GM10266 (cell line): ENCODE measurements at regions not wholly inside any gene's neighbourhood (a gene's known extent, or its start where the extent isn't known, plus 50 kb on each side); places are given as distances from the start of the nearest gene placed in this dataset.
A peak's percentile ranks its signal among the peaks of the same experiment; 100 is the strongest.

ENCODE experiments used
- DNase-seq: peaks from one replicate; pipeline ENCODE4 v3.0.0; 2012; ENCODE audit errors: extremely low spot score
- CTCF ChIP-seq: IDR thresholded peaks from 2 replicates; pipeline ENCODE4 v1.5.1; 2012; ENCODE audit warnings: mild to moderate bottlenecking, low read depth; ENCODE audit not compliant: control insufficient read depth, insufficient read depth; ENCODE audit errors: missing control alignments

DNA sequence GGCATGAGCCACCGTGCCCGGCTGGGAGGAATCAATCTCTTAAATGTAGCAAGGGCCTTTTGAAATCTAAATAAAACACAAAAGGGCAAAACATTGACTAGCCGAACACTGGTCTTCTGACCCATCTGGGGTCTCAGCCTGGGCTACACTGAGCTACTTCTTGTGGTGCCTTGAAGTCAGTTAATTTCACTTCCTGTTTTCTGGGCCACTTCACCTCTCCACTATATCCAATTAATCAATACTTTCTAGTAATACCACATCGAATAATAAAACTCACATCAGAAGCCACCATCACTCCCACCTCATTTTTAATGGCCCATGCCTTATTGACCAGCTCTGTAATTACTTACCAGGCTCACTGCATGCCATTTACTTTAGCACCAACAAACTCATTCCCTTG lies 138.0 kb upstream of the SAMSN1 start:
- no peak for TF ChIP-seq CTCF
- no peak for DNase-seq

GRCh38 chr21:14683063-14683462 lies 136.9 kb upstream of the SAMSN1 start:
- DNase-seq: no peak
- TF ChIP-seq CTCF: no peak

DNA sequence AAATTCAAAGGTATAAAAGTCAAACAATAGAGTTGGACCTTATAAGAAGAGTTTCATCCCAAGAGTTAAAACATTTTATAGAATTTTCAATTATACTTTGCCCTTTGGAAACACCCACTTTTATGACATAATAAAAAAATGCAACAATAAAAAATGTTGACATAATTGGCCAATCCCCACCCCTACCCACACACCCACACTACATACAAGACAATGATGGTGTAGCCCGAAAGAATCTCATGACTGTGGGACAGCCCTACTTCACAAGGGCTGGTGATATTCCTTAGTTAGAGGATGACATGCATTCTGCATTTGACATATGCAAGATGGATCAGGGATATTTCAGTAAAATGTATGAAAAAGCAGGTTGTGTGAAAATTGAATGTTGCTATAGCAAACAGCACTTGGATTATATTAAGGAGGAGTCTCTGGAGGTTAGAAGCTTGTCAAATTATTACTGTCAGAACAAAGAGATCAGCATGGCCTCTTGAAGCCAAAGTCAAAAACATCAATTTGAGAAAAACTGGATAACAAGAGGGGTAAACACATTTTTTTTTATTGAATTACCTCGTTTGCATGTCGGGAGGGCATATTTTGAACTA lies 133.0 kb upstream of the SAMSN1 start:
- no peak for TF ChIP-seq CTCF
- DNase-seq: no peak

DNA sequence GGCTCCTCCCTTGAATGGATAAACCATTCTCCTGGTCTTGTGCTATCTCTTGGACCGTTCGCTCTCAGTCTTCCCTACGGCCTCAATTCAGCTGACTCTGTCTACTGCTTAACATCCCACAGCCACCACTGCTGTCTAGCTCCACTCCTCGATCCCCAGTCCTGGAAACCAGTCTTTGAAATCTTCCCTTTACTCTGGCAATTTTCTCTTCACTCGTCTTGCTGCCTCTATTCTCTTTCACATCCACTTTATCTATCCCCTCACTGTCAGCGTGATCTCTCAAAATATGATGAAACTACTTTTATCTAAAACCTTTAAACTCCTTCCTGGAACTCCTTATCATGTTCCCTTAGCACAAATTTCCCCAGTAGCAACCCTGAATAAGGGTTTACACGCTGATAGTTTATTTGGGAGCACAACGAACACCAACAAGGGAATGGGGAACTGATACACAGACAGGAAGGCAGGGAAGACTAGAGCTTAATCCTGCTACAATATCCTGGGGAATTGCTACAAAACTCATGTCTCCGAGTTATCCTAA lies 131.6 kb upstream of the SAMSN1 start:
- DNase-seq: no peak
- no peak for TF ChIP-seq CTCF

GRCh38 chr21:14677013-14677412 lies 130.9 kb upstream of the SAMSN1 start:
- TF ChIP-seq CTCF: no peak
- no peak for DNase-seq

DNA sequence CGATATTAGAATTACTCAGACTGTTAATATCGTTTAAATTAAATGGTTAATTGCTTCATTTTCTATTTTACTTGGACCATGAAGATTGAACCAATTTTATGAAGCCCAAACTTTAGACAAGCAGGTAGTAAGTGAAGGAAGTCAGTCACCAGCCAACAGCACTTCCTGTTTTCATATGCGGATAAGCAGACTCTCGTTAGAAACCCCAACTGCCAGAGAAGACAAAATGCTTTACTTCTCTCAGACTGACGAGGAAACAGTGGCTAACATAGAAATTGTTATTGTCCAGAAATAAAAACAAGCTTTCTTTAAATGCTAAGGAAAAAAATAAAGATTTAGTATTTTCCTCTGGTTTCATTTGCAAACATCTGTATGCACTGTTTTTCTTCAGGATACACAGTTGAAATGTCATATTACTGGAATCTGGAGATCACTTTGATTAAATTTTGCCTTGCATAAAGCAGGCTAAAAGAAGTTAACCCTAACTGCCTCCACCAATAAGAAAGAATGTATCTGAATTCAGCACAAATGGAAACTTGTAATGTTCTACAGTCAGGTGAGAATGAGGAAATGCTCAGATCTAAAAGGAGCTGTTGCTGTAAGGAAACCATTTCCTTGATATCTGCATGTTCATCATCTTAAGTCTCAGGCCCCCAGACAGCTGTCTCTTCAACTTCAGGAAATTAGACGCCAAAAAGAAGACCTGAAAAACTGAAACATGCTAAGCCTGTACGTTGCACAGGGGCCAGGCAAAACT lies 129.8 kb upstream of the SAMSN1 start:
- peak; percentile 16 for DNase-seq

More for the DNA sequence above, 129.8 kb upstream of the SAMSN1 start:
- no peak for TF ChIP-seq CTCF
